ENCODE measurements at regions not wholly inside any gene's neighbourhood (a gene's known extent, or its start where the extent isn't known, plus 50 kb on each side); places are given as distances from the start of the nearest gene placed in this dataset.
"Not testable (repeated sequence)": the region's sequence is repeated elsewhere in the genome, so short reads cannot be mapped to it uniquely, and the experiment has no call there.

DNA sequence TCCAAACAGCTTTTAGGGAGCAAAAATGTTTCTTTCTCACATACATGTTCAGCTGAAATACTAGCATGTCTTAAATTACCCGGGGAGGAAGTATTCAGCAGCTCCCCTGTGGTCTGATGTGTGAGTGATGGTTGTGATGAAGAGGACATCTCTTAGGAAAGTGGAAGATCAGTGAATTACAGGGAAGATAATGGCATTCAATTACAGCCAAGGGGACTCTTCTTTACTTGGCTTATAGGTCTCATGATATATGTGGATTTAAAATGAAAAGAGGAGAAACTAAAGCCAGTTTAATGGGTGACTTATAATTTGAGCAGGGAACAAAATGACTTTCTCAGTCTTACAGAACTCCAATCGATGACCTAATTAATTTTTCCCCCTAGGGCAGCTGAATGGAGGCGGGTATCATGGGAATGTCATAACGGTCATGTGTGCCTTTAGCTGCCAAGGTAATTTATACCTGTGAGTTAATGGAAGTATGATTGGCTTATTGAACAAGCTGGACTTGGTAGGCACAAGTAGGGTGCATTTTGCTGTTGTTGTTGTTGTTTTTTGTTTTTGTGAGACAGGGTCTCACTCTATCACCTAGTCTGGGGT lies 198.8 kb downstream of the HIPK3 start:
- DNase-seq: no peak

DNA sequence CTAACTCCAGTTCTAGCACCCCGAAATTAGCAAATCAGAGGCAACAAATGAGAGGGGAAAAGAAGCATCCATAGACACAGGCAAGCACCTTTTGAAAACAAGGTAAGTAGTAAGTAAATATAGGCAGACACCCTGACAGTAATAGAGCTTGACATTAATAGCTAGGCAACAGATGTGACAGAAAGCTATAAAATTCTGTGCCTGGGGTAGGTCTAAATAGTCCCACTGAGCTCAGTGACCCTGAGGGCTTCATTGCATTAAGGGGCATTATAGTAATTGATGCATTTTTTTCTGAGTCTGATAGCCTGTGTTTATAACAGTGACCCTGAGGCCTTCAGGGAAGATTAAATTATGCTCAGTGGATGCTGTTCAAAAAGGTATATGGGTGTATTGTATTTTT lies 197.1 kb downstream of the HIPK3 start:
- no peak for DNase-seq

DNA sequence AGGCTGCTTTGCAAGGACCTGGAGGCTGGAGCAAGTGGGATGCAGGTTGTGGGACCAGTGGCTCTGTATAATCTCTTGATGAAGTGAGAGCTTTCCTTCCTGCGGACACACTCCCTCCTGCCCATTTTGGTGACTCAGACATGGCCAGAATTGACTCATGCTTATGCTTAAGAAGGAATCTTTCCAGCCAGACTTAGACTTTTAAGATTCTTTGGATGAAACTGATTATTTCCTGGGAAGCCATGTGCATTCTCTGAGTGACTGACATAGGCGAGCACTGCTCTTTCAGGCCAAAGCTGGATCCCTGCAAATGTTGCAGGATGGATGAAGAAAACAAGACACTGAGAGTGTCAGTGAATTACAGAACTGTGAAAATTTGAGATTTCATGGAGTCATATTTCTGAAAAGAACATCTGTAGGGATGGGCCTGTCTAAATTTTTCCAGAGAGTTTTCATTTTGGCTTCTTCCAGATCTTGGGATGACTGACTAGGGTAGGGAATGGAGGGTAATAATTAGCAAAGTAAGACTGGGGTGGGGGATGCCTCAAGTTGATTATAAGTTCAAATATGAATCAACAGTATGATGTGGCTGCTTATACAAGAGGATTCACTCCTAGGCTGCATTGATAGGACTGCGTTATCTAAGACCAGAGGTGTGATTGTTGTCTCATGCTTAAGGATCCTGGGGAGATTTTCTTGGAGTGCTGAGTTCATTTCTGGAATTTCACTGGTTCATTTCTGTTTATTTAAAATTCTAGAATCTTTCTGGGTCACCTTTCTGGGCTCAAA lies 195.8 kb downstream of the HIPK3 start:
- DNase-seq: no peak

DNA sequence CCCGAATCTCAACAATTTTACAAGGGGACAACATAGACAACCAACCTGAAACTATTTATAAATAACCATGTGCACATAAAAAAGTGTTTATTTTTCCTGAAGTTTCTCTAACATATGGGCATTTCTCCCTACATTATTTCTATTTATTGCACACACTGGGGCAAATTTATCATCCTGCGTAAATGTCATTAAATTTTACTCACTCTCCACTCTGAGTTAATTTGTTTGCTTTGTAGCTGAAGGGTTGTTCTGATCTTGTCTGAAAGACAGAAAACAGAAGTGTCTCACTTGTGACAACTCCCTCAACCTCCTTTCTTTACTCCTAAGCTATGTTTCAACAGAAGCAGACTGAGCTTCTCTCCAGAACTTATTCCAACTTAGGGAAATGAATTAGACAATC lies 194.2 kb downstream of the HIPK3 start:
- DNase-seq: no peak

DNA sequence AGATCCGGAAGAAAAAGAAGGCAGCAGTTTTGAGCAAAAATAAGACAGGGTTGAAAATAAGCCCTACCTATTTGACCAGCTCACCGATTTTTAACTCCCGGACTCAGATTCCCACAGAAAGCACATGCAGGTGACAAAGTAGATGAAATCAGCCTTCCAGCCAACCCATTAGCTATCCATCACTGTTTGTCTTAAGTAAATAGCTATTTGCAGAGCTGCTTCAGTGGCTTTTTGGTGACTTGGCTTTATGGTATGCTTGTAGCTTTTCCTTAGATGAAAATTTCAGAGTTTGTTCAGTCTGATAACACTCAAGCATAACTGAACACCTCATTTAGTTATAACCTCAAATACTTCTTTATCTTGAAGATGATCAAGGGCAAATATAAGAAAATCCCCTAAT lies 192.6 kb downstream of the HIPK3 start:
- DNase-seq: no peak

DNA sequence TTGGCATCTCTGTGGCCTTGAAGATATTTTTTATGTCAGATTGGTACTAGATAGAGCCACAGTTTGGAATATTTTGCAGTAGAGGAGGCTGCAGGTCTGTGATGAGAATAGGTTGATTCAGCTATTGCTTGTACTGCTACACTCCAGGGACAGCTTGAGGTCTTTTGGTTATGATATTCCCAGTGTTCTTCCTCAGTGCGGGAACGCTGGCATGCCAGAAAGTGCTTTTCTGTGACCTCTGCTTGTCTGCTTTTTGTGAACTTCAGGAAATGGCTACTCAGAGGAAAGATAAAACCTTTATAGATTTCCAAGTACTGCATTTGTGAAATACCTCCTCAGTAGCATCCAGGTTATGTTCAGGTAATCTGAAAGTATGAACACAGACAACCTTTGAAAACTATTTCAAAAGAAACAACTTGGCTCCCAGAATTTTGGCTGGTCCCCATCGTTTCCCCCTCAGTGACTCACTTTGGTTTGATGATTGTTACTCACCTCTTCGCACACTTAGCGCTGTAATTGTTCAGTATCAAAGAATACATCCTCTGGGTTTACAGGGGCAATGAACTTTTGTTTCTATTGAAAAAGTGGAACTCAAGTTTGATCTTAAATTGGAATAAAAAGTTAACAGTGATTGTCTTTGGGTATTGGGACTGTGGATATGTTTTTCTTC lies 191.4 kb downstream of the HIPK3 start:
- no peak for DNase-seq

DNA sequence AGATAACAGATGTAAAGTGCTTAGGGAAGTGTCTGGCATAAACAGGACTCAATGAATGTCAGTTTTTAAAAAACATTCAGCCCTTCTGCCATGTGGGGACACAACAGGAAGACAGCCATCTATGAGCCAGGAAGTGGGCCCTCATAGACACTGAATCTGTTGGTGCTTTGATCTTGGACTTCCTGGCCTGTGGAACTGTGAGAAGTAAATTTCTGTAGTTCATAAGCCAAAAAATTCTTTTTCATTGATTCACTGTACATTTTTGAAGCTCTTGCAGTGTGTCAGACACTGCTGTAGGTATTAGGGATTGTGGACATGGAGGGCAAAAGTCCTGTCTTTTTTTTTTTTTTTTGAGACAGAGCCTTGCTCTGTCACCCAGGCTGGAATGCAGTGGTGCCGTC lies 188.6 kb downstream of the HIPK3 start:
- DNase-seq: no peak

DNA sequence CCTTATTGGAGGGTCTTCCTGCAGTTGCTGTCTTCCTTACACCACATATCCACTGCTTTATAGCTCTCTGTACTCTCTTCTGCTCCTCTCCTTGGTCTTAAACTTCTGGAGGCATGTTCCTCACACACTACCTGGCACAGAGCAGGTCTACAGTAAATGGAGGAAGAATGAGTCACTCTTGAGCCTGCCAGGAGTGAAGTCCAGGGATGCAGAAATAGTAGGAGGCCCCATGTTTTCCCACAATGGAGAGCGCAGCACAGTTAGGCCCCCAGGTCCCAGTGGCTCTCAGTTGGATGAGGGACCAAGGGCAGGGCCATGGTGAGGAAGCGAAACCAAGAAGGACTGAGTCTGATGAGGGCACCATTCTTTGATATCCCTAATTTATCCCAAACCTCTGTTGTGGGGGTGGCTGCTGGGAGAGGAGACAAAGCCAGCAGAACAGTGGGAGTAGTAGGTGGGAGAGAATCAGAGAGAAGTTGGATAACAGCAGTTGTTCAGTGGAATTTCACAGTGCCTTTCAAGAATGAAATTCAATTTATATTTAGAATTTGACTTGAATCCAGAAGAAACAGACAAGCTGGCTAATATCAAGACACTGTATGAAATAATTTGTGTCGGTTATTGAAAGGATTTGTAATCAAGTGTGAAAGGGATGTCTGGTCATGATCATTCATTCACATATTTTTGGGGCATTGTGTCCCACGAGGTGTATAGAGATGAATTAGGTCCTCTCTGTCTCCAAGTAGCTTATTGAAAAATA lies 187.8 kb downstream of the HIPK3 start:
- no peak for DNase-seq

DNA sequence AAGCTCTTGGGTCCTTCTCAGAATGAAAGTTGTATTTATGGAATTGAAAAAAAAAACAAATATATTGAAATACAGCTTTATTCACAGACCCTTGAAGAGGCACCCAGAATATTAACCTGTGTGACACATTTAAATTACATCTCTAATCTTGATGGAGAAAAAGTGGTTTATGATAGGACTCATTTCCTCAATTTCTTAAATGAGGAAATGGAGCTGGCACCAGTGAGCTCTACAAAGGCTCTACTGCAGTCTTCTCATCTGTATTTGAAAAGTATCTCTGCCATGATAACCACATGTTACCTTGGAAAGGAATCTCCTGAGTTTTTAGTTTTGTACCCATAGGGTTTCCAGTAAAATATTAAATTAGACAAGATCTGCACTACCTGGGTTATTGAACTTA lies 186.5 kb downstream of the HIPK3 start:
- no peak for DNase-seq

DNA sequence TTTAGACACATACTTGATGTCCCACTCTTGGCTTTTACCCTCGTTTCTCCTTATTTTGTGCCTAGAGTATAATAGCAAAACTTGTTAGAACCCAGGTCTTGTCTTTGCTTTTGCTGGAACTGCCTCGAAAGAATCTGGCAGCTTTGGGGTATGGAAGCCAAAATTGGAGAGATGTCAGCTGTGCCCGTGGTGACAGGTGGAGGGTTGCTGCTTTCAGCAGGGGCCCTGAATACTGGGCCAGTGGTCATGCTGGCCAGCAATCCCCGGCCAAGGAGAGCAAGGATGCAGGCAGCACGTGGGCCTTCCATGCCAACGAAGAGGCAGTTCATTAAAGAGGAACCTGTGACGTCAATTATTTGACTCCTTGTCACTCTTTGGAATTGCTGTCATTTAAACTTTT lies 181.1 kb downstream of the HIPK3 start:
- no peak for DNase-seq

DNA sequence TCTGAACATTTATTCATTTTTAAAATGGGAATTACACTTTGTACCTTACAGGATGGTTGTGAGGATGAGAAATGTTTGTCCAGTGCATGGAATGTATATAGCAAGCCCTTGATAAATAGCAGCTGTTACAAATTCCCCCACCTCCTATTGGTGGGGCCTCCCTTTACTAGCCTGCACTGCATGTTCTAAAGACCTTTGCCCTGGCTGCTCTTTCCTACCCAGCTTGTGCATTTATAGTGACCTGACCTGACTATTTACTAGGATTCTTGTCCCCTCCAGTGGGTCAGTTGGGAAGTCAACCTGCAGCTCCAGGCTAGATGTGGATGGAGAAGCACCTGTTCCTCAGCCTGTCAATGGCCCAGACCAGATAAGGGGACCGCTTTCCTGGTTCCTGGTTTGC lies 180.3 kb downstream of the HIPK3 start:
- no peak for DNase-seq

DNA sequence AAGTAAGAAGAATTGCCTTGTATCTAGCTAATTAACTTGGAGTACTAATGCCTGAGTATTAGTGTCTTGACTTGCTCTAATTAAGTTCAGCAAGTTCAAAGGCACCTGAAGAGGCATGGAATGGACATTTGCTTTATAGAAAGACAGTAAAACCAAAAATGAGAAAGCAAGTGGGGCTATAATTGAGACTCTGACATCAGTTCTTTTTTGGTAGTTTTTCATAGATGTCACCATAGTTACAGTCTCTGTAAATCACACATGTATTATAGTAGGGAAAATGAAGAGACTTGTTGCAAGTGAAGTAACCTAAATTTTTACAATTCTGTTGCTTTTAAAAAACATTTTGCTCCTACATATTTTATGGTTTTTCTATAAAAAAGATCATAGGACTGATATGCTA lies 178.0 kb downstream of the HIPK3 start:
- no peak for DNase-seq

DNA sequence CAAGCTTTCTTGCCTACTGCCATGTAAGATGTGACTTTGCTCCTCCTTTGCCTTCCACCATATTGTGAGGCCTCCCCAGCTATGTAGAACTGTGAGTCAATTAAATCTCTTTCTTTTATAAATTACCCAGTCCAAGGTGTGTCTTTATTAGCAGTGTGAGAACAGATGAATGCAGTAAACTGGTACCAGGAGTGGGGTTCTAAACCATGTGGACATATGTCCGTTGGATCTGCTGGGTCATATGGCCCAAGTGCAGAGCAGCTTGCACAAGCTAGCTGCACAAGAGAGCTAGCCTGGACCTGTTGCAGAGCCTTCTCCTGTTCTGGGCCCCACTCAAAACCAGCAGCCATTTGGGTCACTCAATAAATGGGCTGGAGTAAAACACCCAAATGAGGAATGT lies 177.1 kb downstream of the HIPK3 start:
- no peak for DNase-seq

DNA sequence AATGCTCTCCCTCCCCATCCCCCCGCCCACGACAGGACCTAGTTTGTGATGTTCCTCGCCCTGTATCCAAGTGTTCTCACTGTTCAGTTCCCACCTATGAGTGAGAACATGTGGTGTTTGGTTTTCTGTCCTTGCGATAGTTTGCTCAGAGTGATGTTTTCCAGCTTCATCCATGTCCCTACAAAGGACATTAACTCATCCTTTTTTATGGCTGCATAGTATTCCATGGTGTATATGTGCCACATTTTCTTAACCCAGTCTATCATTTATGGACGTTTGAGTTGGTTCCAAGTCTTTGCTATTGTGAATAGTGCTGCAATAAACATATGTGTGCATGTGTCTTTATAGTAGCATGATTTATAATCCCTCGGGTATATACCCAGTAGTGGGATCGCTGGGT lies 171.3 kb downstream of the HIPK3 start:
- DNase-seq: not testable (repeated sequence)

DNA sequence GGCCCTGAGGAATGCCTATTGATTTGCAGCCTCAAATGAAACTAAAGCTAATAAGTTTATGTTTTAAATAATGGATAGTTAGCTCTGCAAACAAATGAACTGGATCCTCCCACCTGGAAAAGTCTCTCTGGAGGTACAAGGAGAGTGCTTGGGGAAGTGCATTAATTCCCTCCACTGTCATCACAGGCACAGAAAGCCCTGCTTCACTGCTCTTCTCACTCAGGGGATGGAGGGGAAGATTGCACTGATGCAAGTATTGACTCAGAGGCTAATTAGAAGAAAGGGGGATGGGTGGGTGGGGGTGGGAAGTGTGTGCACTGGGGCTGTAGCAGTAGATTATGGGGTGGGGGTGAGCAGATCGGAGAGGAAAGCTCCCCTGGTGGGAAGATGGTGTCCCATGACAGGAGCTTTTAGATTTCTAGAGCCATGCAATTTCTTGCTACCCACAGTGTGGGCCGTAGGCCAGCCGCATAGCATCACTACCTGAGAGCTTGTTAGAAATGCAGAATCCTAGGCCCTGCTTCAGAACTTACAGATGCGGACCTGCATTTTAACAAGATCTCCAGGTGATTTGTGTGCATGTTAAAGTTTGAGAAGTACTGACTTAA lies 163.9 kb downstream of the HIPK3 start:
- DNase-seq: no peak

DNA sequence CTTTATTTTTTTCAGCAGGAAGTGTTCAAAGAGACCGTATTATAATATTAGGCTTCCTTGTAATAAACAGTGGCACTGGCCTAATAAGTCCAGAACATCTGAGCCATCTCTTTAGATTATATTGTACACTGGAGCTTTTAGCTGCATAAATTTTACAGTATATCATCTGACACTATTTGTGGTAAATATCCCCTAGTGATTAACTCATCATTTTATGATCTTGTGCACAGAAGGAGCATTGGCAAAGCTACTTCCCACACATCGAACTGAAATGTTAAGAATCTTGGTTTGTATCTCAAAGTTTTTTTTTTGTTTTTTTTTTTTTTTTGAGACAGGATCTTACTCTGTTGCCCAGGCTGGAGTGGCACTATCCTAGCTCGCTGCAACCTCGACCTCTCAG lies 162.7 kb downstream of the HIPK3 start:
- DNase-seq: no peak

DNA sequence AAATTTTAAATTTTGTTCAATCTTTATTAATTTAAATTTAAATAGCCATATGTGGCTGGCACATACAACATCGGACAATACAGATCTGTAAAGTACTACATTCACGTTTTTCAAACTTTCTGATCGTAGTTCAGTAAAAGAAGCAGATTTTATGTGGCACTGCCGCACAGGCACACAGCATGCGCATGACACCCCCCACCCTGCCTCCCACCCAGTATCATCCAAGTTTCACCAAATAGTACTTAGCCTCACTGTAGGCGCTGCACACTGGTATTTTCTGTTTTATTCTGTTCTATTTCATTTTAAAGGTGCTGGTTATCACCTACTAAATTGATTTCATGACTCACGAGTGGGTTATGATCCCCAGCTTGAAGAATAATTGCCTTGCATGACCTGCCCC lies 159.9 kb downstream of the HIPK3 start:
- no peak for DNase-seq

DNA sequence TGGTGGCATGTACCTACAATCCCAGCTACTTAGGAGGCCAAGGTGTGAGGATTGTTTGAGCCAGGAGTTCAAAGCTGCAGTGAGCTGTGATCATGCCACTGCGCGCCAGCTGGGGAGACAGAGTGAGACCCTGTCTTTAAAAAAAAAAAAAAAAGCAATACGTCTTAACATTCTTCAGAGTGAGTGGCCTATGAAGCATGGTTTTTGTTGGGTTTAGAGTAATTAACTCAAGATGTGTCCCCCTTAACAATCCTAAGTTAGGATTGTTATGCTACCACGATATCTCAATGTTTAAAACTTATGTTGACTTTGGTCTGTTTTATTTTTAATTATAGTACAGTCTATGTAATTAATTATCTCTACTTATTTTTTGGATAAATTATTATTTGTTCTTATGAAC lies 156.1 kb downstream of the HIPK3 start:
- no peak for DNase-seq

DNA sequence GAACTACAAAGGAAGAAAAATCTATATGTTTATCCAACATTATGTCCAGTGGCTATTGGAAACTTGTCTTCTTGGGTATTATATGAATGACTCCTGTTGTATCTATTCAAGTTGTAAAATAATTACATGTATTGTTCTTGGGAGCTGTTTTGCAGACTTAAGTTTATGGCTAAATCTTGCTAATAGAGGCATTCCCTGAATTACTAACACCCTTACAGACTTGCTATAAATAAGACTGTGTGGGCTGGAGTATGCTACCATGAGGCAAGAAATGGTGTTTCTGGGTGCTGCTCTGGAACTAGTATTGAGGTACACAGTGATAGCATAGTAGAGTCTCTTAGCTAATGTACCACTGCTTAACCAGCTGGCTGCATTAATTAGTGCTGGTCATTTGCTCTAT lies 155.1 kb downstream of the HIPK3 start:
- DNase-seq: peak; percentile 1 to 59

DNA sequence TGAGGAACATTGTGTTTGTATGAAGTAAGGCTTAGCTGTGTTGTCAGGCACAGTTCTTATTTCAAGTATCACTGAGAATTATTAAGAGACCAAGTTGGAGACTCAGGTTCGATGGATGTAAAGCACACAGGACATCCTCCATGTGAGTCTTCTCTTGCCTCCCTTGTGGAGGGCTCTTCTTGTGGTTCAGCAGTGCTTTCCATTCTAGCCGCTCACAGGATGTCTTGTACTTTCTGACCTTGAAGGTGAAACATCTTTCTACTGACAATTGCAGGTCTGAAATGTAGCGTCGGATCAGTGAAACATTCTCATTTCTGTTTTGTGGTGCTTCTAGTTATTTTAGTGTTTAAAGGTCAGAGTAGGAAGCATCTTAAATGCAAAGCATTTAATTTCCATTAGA lies 154.6 kb downstream of the HIPK3 start:
- no peak for DNase-seq

DNA sequence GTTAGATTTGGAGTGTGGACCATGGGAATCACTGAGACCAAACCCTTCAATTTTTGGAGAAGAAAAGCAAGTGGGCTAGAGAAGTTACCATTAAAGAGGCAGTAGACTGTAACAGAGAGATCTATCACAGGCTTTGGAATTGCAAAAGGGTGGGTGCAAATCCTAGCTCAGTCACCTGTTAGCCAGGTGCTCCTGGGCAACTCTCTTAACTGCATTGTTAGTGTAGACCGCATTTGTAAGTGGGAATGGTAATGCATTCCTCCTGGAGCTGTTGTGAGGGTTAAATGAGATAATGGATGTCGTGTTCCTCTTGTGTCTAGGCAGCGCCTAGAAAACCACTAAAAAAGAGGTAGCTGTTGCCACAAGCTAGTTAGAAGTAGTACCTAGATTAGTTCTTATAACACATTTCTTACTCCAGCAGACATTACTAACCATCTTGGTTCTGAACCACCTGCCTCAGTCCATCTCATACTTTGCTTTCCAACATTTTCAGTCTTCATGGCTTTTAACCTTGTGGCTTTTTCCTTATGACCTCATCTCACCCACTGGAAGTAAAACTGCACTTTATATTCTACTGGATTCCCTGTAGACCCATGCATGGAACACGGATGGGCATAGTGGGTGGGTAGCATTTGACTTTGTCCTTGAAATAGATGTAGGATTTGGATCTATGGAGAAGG lies 153.0 kb downstream of the HIPK3 start:
- DNase-seq: no peak
